Stimulated activated CD4-positive, alpha-beta T cell treated with anti-CD3 and anti-CD28 coated beads, Interleukin-1b, Interleukin-23, amount 100 ng/mL, for 1 hour (primary cell): ENCODE measurements at regions not wholly inside any gene's neighbourhood (a gene's known extent, or its start where the extent isn't known, plus 50 kb on each side); places are given as distances from the start of the nearest gene placed in this dataset.

Source experiments
- DNase-seq, 2 donors: peaks; one replicate each; pipeline ENCODE4 v3.0.0-alpha.2; 2020; ENCODE audit warnings: low read depth in 2 of 2

DNA sequence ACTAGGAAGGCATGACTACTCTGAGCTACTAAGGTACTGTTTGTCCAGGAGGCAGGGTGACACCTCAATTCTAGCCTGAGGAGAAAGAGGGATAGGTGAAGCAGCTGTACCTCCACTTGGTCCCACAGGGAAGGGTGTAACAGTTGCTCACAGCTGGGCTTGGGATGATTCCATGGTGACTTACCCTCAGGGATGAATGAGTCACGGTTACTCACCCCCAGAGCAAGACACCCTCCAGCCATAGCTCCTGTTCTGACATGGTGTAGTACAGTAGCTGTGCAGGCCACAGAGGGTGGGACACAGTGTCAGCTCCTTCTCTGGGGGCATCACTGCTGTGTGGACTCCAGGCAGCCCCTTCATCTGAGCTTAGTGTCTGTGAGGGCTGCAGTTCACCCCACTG, 868.6 kb upstream of the SEMA6D start:
- no peak for DNase-seq

DNA sequence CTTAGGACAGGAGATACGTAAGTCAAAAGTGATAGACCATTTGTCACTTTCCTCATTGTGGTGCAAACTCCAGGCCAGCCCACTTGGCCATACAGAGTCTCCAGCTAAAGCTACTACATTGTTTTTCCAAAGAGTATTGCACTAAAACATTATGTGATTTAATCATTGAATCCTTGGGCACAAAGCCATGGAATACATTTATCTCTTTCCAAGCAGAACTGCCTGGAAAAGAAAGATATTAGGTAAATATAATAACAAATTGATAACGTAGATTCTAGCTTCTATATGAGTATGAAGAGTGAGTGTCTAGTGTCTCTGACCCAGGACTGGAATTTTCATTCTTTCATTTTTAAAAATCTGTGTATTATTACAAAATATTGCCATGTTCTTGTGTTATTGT, 863.7 kb upstream of the SEMA6D start:
- DNase-seq, result no peak

GRCh38 chr15:46854564-46854963, 862.7 kb upstream of the SEMA6D start:
- no peak for DNase-seq

- DNase-seq, result no peak
Observed at GRCh38 chr15:46855388-46855787, 861.9 kb upstream of the SEMA6D start.

- no peak for DNase-seq
Observed at GRCh38 chr15:46856839-46857502, 860.3 kb upstream of the SEMA6D start.

- no peak for DNase-seq
Observed at GRCh38 chr15:46858150-46858549, 859.2 kb upstream of the SEMA6D start.

- DNase-seq, result no peak
Observed at GRCh38 chr15:46861796-46862195, 855.5 kb upstream of the SEMA6D start.

DNA sequence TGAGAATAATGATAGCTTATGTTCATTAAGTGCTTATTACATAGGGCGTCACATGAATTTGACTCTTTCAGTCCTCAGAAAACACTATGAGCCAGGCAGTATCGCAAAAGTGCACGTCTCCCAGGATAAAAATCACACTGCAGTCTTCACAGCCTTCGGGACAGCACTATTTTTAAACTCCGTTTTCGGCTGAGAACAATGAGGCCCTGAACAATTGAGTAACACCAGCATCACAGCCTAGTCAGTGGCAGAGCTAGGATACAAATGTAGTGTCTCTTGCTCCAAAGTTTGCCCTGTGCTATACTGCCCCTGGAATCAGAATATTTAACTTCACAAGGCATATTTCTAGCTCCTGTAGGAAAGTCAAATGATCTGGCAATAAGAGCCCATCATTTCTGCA, 852.1 kb upstream of the SEMA6D start:
- no peak for DNase-seq

DNA sequence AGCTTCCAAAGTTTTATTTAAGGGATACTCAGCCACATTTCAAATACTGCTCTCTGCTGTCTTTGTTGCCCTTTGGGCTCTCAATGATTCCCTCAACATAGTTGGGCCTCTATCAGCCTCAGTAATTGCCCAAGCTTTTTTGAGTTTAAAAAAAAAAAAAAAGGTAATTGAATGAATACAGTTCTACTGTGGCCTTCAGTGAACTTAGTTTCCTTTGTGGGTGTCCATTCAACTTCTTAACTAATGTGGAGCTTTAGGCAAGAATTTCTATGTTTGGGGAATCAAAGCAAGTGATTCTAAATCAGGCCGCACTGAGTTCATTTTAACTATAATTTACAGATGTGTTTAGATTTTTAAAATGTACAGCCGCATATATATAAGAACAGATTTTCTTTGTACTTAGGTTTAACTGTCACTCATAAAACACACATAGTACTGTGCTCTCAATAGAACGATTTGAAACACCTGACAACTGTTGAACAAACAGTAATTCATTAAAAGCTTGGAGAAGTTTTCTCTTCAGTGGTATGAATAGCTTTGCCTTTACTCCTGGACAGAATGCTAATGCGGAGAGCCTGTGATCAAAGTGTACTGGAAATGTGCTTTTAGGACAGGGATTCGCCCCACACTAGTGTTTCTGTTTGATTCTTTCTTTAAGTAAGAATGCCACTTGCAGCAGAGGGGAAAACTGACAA, 844.9 kb upstream of the SEMA6D start:
- DNase-seq, result no peak

DNA sequence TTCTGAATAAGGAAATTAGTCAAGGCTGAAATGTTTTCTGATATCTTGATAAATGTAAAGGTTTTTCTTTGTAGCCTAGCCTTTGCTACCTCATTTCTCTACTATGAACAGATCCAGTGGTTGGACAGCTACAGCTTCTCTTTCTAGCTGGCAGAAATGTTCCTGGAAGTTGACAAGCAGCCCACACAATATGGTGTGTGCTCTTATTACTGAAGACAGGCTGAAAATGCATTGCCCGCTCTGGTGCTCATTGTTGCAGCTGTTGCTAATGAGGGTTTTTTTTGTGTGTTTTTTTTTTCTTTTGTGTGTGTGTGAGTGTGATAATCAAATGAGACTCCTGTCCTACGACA, 844.3 kb upstream of the SEMA6D start:
- no peak for DNase-seq

GRCh38 chr15:46879032-46879770, 838.1 kb upstream of the SEMA6D start:
- no peak for DNase-seq

- DNase-seq, result no peak
Observed at GRCh38 chr15:46880791-46881190, 836.5 kb upstream of the SEMA6D start.

DNA sequence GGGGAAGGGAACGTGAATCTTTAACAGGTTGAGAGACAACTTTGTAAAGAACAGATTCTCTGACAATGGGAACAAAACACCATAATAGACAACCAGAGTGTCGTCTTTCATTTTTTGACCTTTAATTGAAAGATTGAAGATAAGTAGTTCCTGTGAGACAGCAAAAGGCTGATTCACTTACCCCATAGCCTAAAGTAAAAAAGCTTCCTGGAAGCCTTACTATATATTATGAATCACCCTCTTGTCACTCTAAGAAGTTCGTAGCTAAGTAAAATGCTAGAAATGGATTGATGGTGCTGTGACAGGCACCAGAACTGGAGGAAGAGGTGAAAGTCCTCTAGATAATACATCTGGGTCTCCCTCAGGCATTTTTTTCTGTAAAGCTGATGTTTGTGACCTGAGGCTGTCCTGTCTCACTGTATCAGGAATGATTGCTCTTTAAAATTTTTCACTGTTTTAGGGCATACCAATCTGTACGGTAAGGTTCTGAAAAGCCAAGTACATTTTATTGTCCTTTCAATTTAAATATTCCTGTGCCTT, 824.6 kb upstream of the SEMA6D start:
- DNase-seq, result no peak

DNA sequence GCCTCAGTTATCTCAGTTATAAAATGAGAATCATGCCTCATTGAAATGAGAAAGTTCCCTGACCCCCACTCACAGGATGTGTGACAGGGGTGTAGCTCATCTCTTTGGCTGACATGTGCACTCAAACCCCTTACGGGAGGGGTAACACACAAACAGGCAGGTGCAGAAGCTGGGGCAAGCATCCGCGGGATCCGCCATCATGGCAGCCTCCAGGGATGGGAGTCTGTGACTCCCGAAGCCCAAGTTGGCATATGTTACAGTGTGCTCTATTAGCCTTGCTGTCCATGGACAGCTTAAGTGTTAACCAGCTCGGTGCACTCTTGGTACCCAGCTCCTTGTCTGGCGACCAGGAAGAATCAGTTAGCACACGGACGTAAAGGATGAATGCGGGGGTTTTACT, 822.7 kb upstream of the SEMA6D start:
- DNase-seq, result no peak

- DNase-seq, result no peak
Observed at GRCh38 chr15:46897266-46897665, 820.0 kb upstream of the SEMA6D start.

GRCh38 chr15:46901001-46901400, 816.3 kb upstream of the SEMA6D start:
- no peak for DNase-seq

GRCh38 chr15:46917721-46918252, 799.5 kb upstream of the SEMA6D start:
- no peak for DNase-seq

DNA sequence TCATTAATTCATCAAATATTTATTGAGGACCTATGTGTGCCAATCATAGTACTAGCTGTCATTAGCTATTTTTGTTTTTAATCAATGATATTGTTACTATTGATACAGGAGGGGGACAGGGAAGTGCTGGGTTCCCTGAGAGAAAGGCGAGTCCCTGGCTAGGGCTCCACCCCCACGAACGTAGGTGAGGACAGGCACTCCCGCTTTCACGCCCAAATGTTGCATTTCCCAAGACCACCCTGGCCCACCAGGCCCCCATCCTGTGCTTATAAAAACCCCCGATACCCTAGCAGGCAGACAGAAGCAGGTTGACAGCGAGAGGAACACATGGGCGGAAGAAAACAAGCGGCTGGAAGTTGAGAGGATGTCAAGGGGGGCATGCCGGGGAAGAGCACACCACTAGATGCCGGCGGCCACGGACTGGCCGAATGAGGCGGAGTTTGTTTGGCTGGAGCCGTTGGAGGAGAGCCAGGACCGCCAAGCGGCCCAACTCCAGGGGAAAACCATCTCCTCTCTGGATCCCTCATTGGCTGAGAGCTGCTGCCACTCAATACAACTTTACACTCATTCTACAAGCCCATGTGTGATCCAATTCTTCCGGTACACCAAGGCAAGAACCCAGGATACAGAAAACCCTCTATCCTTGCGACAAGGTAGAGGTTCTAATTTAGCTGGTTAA, 798.7 kb upstream of the SEMA6D start:
- no peak for DNase-seq

DNA sequence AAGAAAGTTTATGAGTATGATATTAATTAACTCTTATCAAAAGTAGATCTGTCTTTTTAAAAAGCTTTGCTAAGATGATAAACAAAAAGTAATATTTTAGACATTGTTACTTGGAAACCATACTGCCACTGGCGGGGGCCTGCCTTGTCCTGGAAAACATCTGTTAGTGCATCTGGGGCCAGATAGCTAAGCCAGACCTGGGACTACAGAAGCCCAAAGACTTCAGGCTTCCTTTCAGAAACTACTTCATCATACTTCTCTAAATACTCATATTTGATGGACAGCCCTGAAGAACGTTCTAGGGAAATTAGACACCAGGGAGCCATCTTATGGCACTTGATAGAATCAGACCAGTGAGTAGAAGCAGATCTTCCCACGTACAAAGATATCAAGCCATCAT, 795.4 kb upstream of the SEMA6D start:
- no peak for DNase-seq

- DNase-seq, result no peak
Observed at GRCh38 chr15:46930426-46930825, 786.9 kb upstream of the SEMA6D start.

DNA sequence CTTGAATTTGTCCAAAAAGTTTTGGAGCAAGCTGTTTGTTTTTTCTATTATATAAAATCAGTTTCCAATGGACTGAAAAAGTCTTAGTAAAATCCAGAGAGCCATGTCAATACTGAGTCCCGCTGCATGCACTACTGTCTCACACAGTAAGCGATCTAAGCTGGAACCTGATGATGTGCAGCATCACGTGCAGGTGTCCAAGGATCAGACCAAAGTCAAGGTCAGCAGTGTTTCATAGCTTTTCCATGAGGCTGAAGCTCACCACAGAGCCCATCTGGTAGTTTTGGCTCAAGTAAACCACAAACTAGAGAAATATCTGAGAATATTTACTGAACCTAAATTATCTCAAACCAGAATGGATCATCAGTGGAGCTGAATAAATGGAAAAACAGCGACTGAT, 784.0 kb upstream of the SEMA6D start:
- DNase-seq, result no peak

DNA sequence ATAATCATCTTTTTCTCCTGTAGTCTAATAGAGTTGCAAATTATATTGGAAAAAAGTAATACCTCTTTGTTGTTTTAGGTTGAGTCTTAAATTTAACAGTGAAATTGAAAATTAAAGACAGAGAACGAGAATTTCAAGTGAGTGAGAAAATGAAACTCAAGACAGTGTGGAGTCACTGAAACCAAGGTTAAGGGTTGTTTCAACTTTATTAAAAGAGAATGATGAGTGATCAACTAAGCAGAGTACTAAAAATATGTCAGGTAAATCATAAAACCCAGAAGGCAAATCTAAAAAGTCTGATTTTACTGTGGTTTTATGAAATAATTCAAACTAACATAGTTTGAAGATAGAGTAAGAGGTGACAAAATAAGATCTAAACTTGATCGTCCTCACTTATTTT, 782.5 kb upstream of the SEMA6D start:
- DNase-seq, result no peak
